Transverse colon (tissue), 3 donors: ENCODE measurements at regions not wholly inside any gene's neighbourhood (a gene's known extent, or its start where the extent isn't known, plus 50 kb on each side); places are given as distances from the start of the nearest gene placed in this dataset.

Source experiments
- CTCF ChIP-seq, 5 experiments: fragments of 200-600 bp in 3 of 5; fragments of 450-650 bp in 2 of 5; sonication (generic) in 3 of 5; IDR thresholded peaks; 1 replicate in 2 of 5; 2 replicates in 3 of 5; pipeline ENCODE4 v1.5.1; 2016 to 2017; ENCODE audit warnings: antibody characterized with exemption in 5 of 5, inconsistent platforms in 3 of 5, mild to moderate bottlenecking in 2 of 5, moderate library complexity in 1 of 5
- EP300 ChIP-seq: sonication (generic); formaldehyde crosslinking; IDR thresholded peaks from one replicate; pipeline ENCODE4 v1.6.1; 2017; ENCODE audit warnings: antibody characterized with exemption, low read depth
- POLR2A ChIP-seq: fragments of 450-650 bp; IDR thresholded peaks from one replicate; pipeline ENCODE4 v1.6.1; 2016; ENCODE audit warnings: antibody characterized with exemption, mild to moderate bottlenecking, moderate library complexity

GRCh38 chr1:58997637-58998036 lies 213.8 kb upstream of the JUN start:
- TF ChIP-seq CTCF (IDR thresholded peaks at IDR 0.05) = no peak
- TF ChIP-seq POLR2A = no peak
- TF ChIP-seq EP300 = no peak
